Heart left ventricle (tissue), 16 donors: ENCODE measurements at regions not wholly inside any gene's neighbourhood (a gene's known extent, or its start where the extent isn't known, plus 50 kb on each side); places are given as distances from the start of the nearest gene placed in this dataset.

Experiments
- ATAC-seq, 4 donors: fragments of 200-7000 bp; cut with Tn5 transposase; one replicate each; pipeline ENCODE4 v1.9.1; 2020 to 2022; ENCODE audit warnings: moderate library complexity in 4 of 4, mild to moderate bottlenecking in 3 of 4, moderate number of reproducible peaks in 1 of 4
- DNase-seq, 5 donors: peaks; one replicate each; pipeline ENCODE4 v3.0.0-alpha.2; 2020
- H3K27ac ChIP-seq, 12 donors: fragments of 200-600 bp; sonication (generic) in 4 of 12; one replicate each; pipeline versions ENCODE4 v1.5.0 to v1.8.0; 2016 to 2022; ENCODE audit warnings: mild to moderate bottlenecking in 2 of 12
- H3K27me3 ChIP-seq, 9 donors: fragments of 200-600 bp; sonication (generic) in 2 of 9; one replicate each; pipeline versions ENCODE4 v1.5.1 to v1.8.0; 2016 to 2022; ENCODE audit warnings: mild to moderate bottlenecking in 3 of 9
- H3K36me3 ChIP-seq, 9 donors: fragments of 200-600 bp; sonication (generic) in 2 of 9; one replicate each; pipeline versions ENCODE4 v1.5.0 to v1.8.0; 2018 to 2022; ENCODE audit warnings: mild to moderate bottlenecking in 2 of 9
- H3K4me1 ChIP-seq, 12 donors: fragments of 200-600 bp; sonication (generic) in 4 of 12; one replicate each; pipeline versions ENCODE4 v1.5.0 to v1.8.0; 2016 to 2022; ENCODE audit warnings: mild to moderate bottlenecking in 3 of 12
- H3K4me3 ChIP-seq, 12 donors: fragments of 200-600 bp; sonication (generic) in 4 of 12; one replicate each; pipeline versions ENCODE4 v1.5.0 to v1.8.0; 2017 to 2022; ENCODE audit warnings: mild to moderate bottlenecking in 9 of 12, moderate library complexity in 4 of 12
- H3K9me3 ChIP-seq, 12 donors: fragments of 200-600 bp; sonication (generic) in 4 of 12; one replicate each; pipeline versions ENCODE4 v1.5.0 to v1.8.0; 2016 to 2022; ENCODE audit warnings: mild to moderate bottlenecking in 1 of 12
- POLR2A ChIP-seq, 2 donors: fragments of 450-650 bp; IDR thresholded peaks; one replicate each; pipeline ENCODE4 v1.6.1; 2017; ENCODE audit warnings: antibody characterized with exemption in 2 of 2, mild to moderate bottlenecking in 2 of 2, moderate library complexity in 2 of 2
- WGBS, 4 donors: extraction: QIAGEN DNeasy Blood & Tissue Kit in 2 of 4; methylation state at CpG; one replicate each; pipeline versions ENCODE4 v1.1.5 to v1.1.7; 2013 to 2018; 5-methylcytosine and 5-hydroxymethylcytosine counted together
- intact Hi-C, 10 donors: fragments of 100-400 bp; cut with DNase I; formaldehyde crosslinking; loops; one replicate each; pipeline versions ENCODE4 v1.11.1 to v1.14.2; 2022
- TF ChIP-seq, protein P1 (sequence below), 12 donors: fragments of 200-600 bp; sonication (generic) in 4 of 12; IDR thresholded peaks; one replicate each; pipeline versions ENCODE4 v1.5.0 to v1.8.0; 2018 to 2022; ENCODE audit warnings: antibody characterized with exemption in 12 of 12, mild to moderate bottlenecking in 5 of 12
- donor health status: ischemic (EF 13 %, LVEDD 7.1; RV severe dilation, severe dysfunction).
- donor health status: healthy with polysubstance abuse.
- donor health status: DM: no; HTN: yes; CAD: no.
- donor health status: DM: no; HTN: no; CAD: no.
- donor health status: ischemic (EF 25% LVEDD 6.9; RV normal size, moderate dysfunction).
- donor health status: ischemic (EF 25% LVEDD 5.7; RV mildly dilated, moderate dysfunction).
- donor health status: healthy.
- donor health status: DM: yes; HTN: yes; CAD: no.
- donor health status: ischemic (EF 35%, LVEDD 5.7; RV mildly dilated, moderate dysfunction).
- donor health status: nonischemic (EF 11% LVEDD 7.7; RV severe dilation, severe dysfunction).
- donor health status: DM: yes; HTN: yes; CAD: no.
- donor health status: PGD.
- donor health status: ischemic (EF 29% LVEDD 5.4; RV normal size, mild dysfunction).
- donor health status: nonischemic (EF 23%, LVEDD 6.1; RV moderate dilation, normal function).

GRCh38 chr4:14184767-14185166, 557.2 kb upstream of the BOD1L1 start:
- DNase-seq (no peak), ATAC-seq (no peak)
- TF ChIP-seq, protein P1, sequence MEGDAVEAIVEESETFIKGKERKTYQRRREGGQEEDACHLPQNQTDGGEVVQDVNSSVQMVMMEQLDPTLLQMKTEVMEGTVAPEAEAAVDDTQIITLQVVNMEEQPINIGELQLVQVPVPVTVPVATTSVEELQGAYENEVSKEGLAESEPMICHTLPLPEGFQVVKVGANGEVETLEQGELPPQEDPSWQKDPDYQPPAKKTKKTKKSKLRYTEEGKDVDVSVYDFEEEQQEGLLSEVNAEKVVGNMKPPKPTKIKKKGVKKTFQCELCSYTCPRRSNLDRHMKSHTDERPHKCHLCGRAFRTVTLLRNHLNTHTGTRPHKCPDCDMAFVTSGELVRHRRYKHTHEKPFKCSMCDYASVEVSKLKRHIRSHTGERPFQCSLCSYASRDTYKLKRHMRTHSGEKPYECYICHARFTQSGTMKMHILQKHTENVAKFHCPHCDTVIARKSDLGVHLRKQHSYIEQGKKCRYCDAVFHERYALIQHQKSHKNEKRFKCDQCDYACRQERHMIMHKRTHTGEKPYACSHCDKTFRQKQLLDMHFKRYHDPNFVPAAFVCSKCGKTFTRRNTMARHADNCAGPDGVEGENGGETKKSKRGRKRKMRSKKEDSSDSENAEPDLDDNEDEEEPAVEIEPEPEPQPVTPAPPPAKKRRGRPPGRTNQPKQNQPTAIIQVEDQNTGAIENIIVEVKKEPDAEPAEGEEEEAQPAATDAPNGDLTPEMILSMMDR (IDR thresholded peaks at IDR 0.05), result no peak
- H3K36me3 ChIP-seq, result no peaks in the 10 kb centered on the region
- intact Hi-C loops, result no loop called here
- no peak overlapping the region for H3K4me3 ChIP-seq
- peaks cover 0 to 11% (median 2%) of the 10 kb centered on the region in 12 donors for H3K4me1 ChIP-seq
- no peaks in the 10 kb centered on the region for H3K9me3 ChIP-seq
- H3K27me3 ChIP-seq, result no peaks in the 10 kb centered on the region
- H3K27ac ChIP-seq, result no peak overlapping the region
- 75 to 88% (median 77%) methylated on average over 2 of the region's 2 CpGs for WGBS, 4 donors

DNA sequence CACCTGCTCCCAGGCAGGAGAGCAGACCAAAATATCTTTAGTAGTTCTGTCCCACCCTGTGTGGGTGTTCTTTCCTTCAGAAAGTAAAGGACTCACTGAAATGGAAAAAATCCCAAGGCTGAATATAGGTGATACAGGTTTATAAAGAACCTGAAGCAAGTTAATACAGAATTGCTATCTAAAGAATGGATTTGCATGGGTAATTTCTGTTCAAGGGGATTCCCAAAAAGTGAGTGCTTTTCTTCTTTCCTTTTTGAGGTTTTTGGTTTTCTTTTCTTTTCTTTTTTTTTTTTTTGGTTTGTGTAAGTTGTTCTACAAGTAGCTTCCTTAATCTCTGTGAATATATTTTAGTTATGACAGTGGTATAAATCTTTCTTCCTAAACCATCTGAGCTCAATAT, 560.7 kb upstream of the BOD1L1 start:
- DNase-seq (no peak), ATAC-seq (no peak)
- H3K36me3 ChIP-seq, result no peaks in the 10 kb centered on the region
- H3K4me3 ChIP-seq, result no peak overlapping the region
- intact Hi-C loops, result no loop called here
- H3K27me3 ChIP-seq, result no peaks in the 10 kb centered on the region
- no peaks in the 10 kb centered on the region for H3K9me3 ChIP-seq
- TF ChIP-seq, protein P1 (IDR thresholded peaks at IDR 0.05), result no peak
- no peak for TF ChIP-seq POLR2A (IDR thresholded peaks at IDR 0.05)
- H3K4me1 ChIP-seq, result peaks cover 0 to 11% (median 2%) of the 10 kb centered on the region in 12 donors
- no peak overlapping the region for H3K27ac ChIP-seq

DNA sequence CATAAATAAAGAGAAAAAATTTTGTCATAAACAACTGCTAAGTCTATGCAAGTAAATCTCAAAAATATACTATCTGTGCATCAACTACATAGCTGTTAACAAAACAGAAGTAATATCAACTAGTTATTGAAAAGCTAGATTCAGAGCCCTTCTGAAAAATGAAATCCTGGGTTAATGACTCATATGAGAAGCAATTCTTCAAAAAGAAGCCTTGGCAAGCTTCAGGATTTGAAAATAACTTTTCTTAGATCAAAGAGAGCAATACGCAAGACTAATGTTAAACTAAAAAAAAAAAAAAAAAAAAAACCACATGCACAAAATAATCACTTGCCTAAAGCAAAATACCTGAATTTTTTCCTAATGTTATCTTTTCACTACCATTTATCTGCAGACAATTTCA, 566.1 kb upstream of the BOD1L1 start:
- intact Hi-C loops, result no loop called here
- DNase-seq (no peak), ATAC-seq (no peak)
- Histone ChIP-seq H3K4me1 (no peaks in the 10 kb centered on the region), H3K27ac (no peak overlapping the region), H3K36me3 (no peaks in the 10 kb centered on the region), H3K27me3 (no peaks in the 10 kb centered on the region), H3K9me3 (no peaks in the 10 kb centered on the region), H3K4me3 (no peak overlapping the region)
- 65 to 81% (median 70%) methylated on average over 1 of the region's 1 CpG for WGBS, 4 donors
- TF ChIP-seq, protein P1 (IDR thresholded peaks at IDR 0.05), result no peak
- no peak for TF ChIP-seq POLR2A (IDR thresholded peaks at IDR 0.05)

- Histone ChIP-seq H3K4me1 (no peaks in the 10 kb centered on the region), H3K4me3 (no peak overlapping the region), H3K27me3 (no peaks in the 10 kb centered on the region), H3K27ac (no peak overlapping the region), H3K36me3 (no peaks in the 10 kb centered on the region), H3K9me3 (no peaks in the 10 kb centered on the region)
- 9 to 12% (median 11%) methylated on average over 7 of the region's 7 CpGs for WGBS, 4 donors
- ATAC-seq (peak in 1 of 4 donors; percentile 48), DNase-seq (peak in 4 of 5 donors; percentile 33 to 62 (median 40))
- intact Hi-C loops, result no loop called here
- TF ChIP-seq, protein P1 (IDR thresholded peaks at IDR 0.05), result no peak
- no peak for TF ChIP-seq POLR2A (IDR thresholded peaks at IDR 0.05)
Measured at GRCh38 chr4:14196131-14196530, 568.6 kb upstream of the BOD1L1 start.
